ENCODE measurements at regions not wholly inside any gene's neighbourhood (a gene's known extent, or its start where the extent isn't known, plus 50 kb on each side); places are given as distances from the start of the nearest gene placed in this dataset.

GRCh38 chr5:28493456-28493855 lies 1455.1 kb upstream of the CDH9 start:
- no peak for TF ChIP-seq CTCF (IDR thresholded peaks at IDR 0.05; ENCODE audit: extremely low read depth in 1 of 2, insufficient read depth in 1 of 2, low read depth in 1 of 2, low read length in 2 of 2)
- TF ChIP-seq POLR2A (IDR thresholded peaks at IDR 0.05; ENCODE audit: low read depth, low read length) = no peak
- no peak for TF ChIP-seq GATA2 (IDR thresholded peaks at IDR 0.05; ENCODE audit: insufficient read depth, insufficient read length, low read depth, low read length)
- TF ChIP-seq JUN (IDR thresholded peaks at IDR 0.05; ENCODE audit: borderline replicate concordance, insufficient read depth, insufficient read length, low read depth) = no peak
- no peak for TF ChIP-seq EZH2 (IDR thresholded peaks at IDR 0.05; ENCODE audit: borderline replicate concordance, low read depth, low read length, severe bottlenecking)
- no peak for TF ChIP-seq POLR2AphosphoS5 (IDR thresholded peaks at IDR 0.05; ENCODE audit: insufficient read depth, low read depth, low read length)

Data from endothelial cell of umbilical vein (primary cell).